SK-N-SH (cell line): ENCODE measurements at regions not wholly inside any gene's neighbourhood (a gene's known extent, or its start where the extent isn't known, plus 50 kb on each side); places are given as distances from the start of the nearest gene placed in this dataset.

ENCODE experiments used
- CTCF ChIA-PET: fragments of 300-600, 350-600 bp; formaldehyde crosslinking; extraction: SDS; loops from one replicate; lab custom pipeline; 2021; lab: Yijun Ruan, JAX
- POLR2A ChIA-PET: fragments of 350-600 bp; sonication (Branson Sonifier 250); formaldehyde crosslinking; extraction: SDS; loops from one replicate; lab custom pipeline; 2020; ENCODE audit warnings: antibody characterized with exemption, inconsistent platforms; lab: Yijun Ruan, JAX
- DNase-seq: peaks from one replicate; pipeline ENCODE4 v3.0.0; 2012
- H2AFZ ChIP-seq: fragments of 200-600 bp; sonication (generic); 2 replicates; pipeline ENCODE4 v1.8.1; 2016; ENCODE audit warnings: antibody characterized with exemption, mild to moderate bottlenecking, low read depth
- H3F3A ChIP-seq: fragments of 200-600 bp; sonication (generic); replicated peaks from 2 replicates; pipeline ENCODE3; 2016; ENCODE audit warnings: antibody characterized with exemption, mild to moderate bottlenecking; ENCODE audit not compliant: insufficient read depth
- H3K27ac ChIP-seq, 2 experiments: fragments of 200-500 bp in 1 of 2; fragments of 200-600 bp in 1 of 2; sonication (Bioruptor generic) in 1 of 2; sonication (generic), shearing (Covaris generic) in 1 of 2; 2 replicates each; pipeline versions ENCODE4 v1.5.1 to v1.6.1; 2014 to 2016; ENCODE audit warnings: low read depth in 2 of 2, inconsistent platforms in 1 of 2, low read length in 1 of 2, mild to moderate bottlenecking in 1 of 2, mixed read lengths in 1 of 2
- H3K27me3 ChIP-seq: fragments of 200-600 bp; sonication (generic), shearing (Covaris generic); 2 replicates; pipeline ENCODE4 v1.6.1; 2016; ENCODE audit warnings: mixed run types; ENCODE audit not compliant: insufficient read depth
- H3K36me3 ChIP-seq, 2 experiments: fragments of 200-500 bp in 1 of 2; fragments of 200-600 bp in 1 of 2; sonication (Bioruptor generic) in 1 of 2; sonication (generic) in 1 of 2; replicated peaks in 1 of 2; 2 replicates each; pipeline versions ENCODE3 to v1.5.1; 2014 to 2016; ENCODE audit warnings: low read length in 1 of 2, mild to moderate bottlenecking in 1 of 2; ENCODE audit not compliant: insufficient read depth in 2 of 2, control insufficient read depth in 1 of 2
- H3K4me1 ChIP-seq, 2 experiments: fragments of 200-500 bp in 1 of 2; fragments of 200-600 bp in 1 of 2; sonication (Bioruptor generic) in 1 of 2; sonication (generic), shearing (Covaris generic) in 1 of 2; 2 replicates each; pipeline versions ENCODE4 v1.5.1 to v1.6.1; 2014 to 2016; ENCODE audit warnings: low read depth in 1 of 2, low read length in 1 of 2, mixed run types in 1 of 2; ENCODE audit not compliant: insufficient read depth in 2 of 2, control insufficient read depth in 1 of 2
- H3K4me2 ChIP-seq: fragments of 200-600 bp; sonication (generic), shearing (Covaris generic); 2 replicates; pipeline ENCODE4 v1.6.1; 2017; ENCODE audit warnings: mixed run types
- H3K4me3 ChIP-seq, 2 experiments: fragments of 200-500 bp in 1 of 2; fragments of 200-600 bp in 1 of 2; sonication (Bioruptor generic) in 1 of 2; sonication (generic), shearing (Covaris generic) in 1 of 2; 2 replicates each; pipeline versions ENCODE4 v1.5.1 to v1.8.1; 2014 to 2016; ENCODE audit warnings: low read depth in 2 of 2, inconsistent platforms in 1 of 2, low read length in 1 of 2, mild to moderate bottlenecking in 1 of 2, mixed read lengths in 1 of 2, moderate library complexity in 1 of 2
- H3K79me2 ChIP-seq: fragments of 200-600 bp; sonication (generic); 2 replicates; pipeline ENCODE4 v1.8.1; 2017; ENCODE audit warnings: mild to moderate bottlenecking; ENCODE audit not compliant: insufficient read depth
- H3K9ac ChIP-seq: fragments of 200-600 bp; sonication (generic); 2 replicates; pipeline ENCODE4 v1.6.1; 2017; ENCODE audit warnings: mixed run types
- H3K9me2 ChIP-seq: fragments of 200-600 bp; sonication (generic); 2 replicates; pipeline ENCODE4 v1.6.1; 2017; ENCODE audit warnings: mixed run types
- H3K9me3 ChIP-seq: fragments of 200-600 bp; sonication (generic); 2 replicates; pipeline ENCODE4 v1.6.1; 2017; ENCODE audit warnings: mixed run types, mild to moderate bottlenecking, moderate library complexity
- H4K20me1 ChIP-seq: fragments of 200-600 bp; sonication (generic); 2 replicates; pipeline ENCODE4 v1.6.1; 2017; ENCODE audit warnings: mild to moderate bottlenecking, mixed run types; ENCODE audit not compliant: insufficient read depth
- EP300 ChIP-seq, 2 experiments: IDR thresholded peaks; 2 replicates each; pipeline versions ENCODE4 v1.4.0 to v1.6.1; 2012; ENCODE audit warnings: borderline replicate concordance in 1 of 2, low read depth in 1 of 2, low read length in 1 of 2
- EZH2phosphoT487 ChIP-seq: fragments of 200-600 bp; sonication (generic); IDR thresholded peaks from 2 replicates; pipeline ENCODE4 v1.6.1; 2017; ENCODE audit warnings: low read depth, mixed run types, mild to moderate bottlenecking, antibody characterized with exemption, moderate library complexity, borderline replicate concordance
- FOXM1 ChIP-seq: IDR thresholded peaks from 2 replicates; pipeline ENCODE4 v1.4.0; 2012; ENCODE audit warnings: low read depth, mild to moderate bottlenecking
- GABPA ChIP-seq: IDR thresholded peaks from 2 replicates; pipeline ENCODE4 v1.4.0; 2012; ENCODE audit warnings: low read depth, mild to moderate bottlenecking
- RAD21 ChIP-seq: IDR thresholded peaks from 2 replicates; pipeline ENCODE4 v1.6.1; 2012; ENCODE audit warnings: mild to moderate bottlenecking, low read length
- RCOR1 ChIP-seq: fragments of 150-350 bp; IDR thresholded peaks from 2 replicates; pipeline ENCODE4 v1.6.1; 2017; ENCODE audit warnings: antibody characterized with exemption, low read length
- REST ChIP-seq: IDR thresholded peaks from 2 replicates; pipeline ENCODE4 v1.6.1; 2012; ENCODE audit warnings: mild to moderate bottlenecking, low read depth, low read length, moderate library complexity
- SIN3A ChIP-seq: IDR thresholded peaks from 2 replicates; pipeline ENCODE4 v1.6.1; 2012; ENCODE audit warnings: low read depth, mild to moderate bottlenecking, low read length, moderate library complexity, borderline replicate concordance
- YY1 ChIP-seq: IDR thresholded peaks from 2 replicates; pipeline ENCODE4 v1.4.0; 2012; ENCODE audit warnings: low read depth, mild to moderate bottlenecking
- ZBTB33 ChIP-seq: IDR thresholded peaks from 2 replicates; pipeline ENCODE4 v1.4.0; 2012; ENCODE audit warnings: low read depth, borderline replicate concordance
- WGBS: methylation state at CpG from one replicate; pipeline ENCODE4 v1.1.6; 2017; ENCODE audit warnings: low lambda C conversion rate; 5-methylcytosine and 5-hydroxymethylcytosine counted together

GRCh38 chr14:84610086-84610485, 919.9 kb upstream of the FLRT2 start (continued):
- no peak for TF ChIP-seq ZBTB33

- H3K27ac ChIP-seq, result no peak overlapping the region
- no peaks in the 10 kb centered on the region for H4K20me1 ChIP-seq
- no peaks in the 10 kb centered on the region for H3K9me3 ChIP-seq
- no peaks in the 10 kb centered on the region for H3K79me2 ChIP-seq
- ChIA-PET POLR2A (no interaction called here), CTCF (no interaction called here)
- no peak overlapping the region for H3K4me2 ChIP-seq
- H3F3A ChIP-seq, result no peaks in the 10 kb centered on the region
- H3K9ac ChIP-seq, result no peak overlapping the region
- H3K36me3 ChIP-seq, result no peaks in the 10 kb centered on the region
- DNase-seq, result no peak
- H3K9me2 ChIP-seq, result no peaks in the 10 kb centered on the region
- H3K4me3 ChIP-seq, result no peak overlapping the region
- no peaks in the 10 kb centered on the region for H3K4me1 ChIP-seq
- WGBS, result under 1% methylated on average over 3 of the region's 3 CpGs
- H3K27me3 ChIP-seq, result no peaks in the 10 kb centered on the region
- TF ChIP-seq EP300 (IDR thresholded peaks at IDR 0.05; ENCODE audit: borderline replicate concordance in 1 of 2, low read depth in 1 of 2, low read length in 1 of 2) (no peak), SIN3A (no peak), GABPA (no peak), REST (no peak), RCOR1 (no peak), RAD21 (no peak), FOXM1 (no peak), YY1 (no peak)
- H2AFZ ChIP-seq, result no peak overlapping the region
These were observed 907.6 kb upstream of the FLRT2 start for GRCh38 chr14:84622357-84622756.

GRCh38 chr14:84643446-84643845, 886.5 kb upstream of the FLRT2 start:
- Histone ChIP-seq H4K20me1 (no peaks in the 10 kb centered on the region), H3K4me3 (no peak overlapping the region), H3K36me3 (no peaks in the 10 kb centered on the region), H2AFZ (no peak overlapping the region), H3K9me3 (no peaks in the 10 kb centered on the region), H3K4me2 (no peak overlapping the region), H3K27me3 (no peaks in the 10 kb centered on the region), H3K4me1 (peaks cover 0 to 7% of the 10 kb centered on the region in 2 experiments; a peak in 1 of 4 replicates), H3K9ac (no peak overlapping the region), H3K9me2 (no peaks in the 10 kb centered on the region), H3K79me2 (no peaks in the 10 kb centered on the region), H3F3A (no peaks in the 10 kb centered on the region), H3K27ac (no peak overlapping the region)
- TF ChIP-seq RCOR1, result no peak
- no peak for TF ChIP-seq EZH2phosphoT487
- CTCF ChIA-PET, result no interaction called here
- no peak for DNase-seq
- 10% methylated on average over 3 of the region's 3 CpGs for WGBS
- POLR2A ChIA-PET, result no interaction called here
